H1 (cell line): ENCODE measurements at regions not wholly inside any gene's neighbourhood (a gene's known extent, or its start where the extent isn't known, plus 50 kb on each side); places are given as distances from the start of the nearest gene placed in this dataset.

Source experiments
- CTCF ChIA-PET: fragments of 300-600 bp; sonication (Branson Sonifier 250); formaldehyde crosslinking; loops from one replicate; lab custom pipeline; 2021; ENCODE audit not compliant: partially characterized antibody; lab: Charles Lee
- POLR2A ChIA-PET: fragments of 300-600 bp; sonication (Branson Sonifier 250); formaldehyde crosslinking; loops from one replicate; lab custom pipeline; 2021; ENCODE audit warnings: inconsistent platforms; ENCODE audit not compliant: partially characterized antibody; lab: Charles Lee
- DNase-seq, 2 experiments: peaks; one replicate each; pipeline versions ENCODE4 v3.0.0 to v3.0.0-alpha.2; 2010 to 2022; ENCODE audit warnings: low spot score in 2 of 2, low read depth in 1 of 2, mixed read lengths in 1 of 2
- FAIRE-seq: peaks from 2 replicates; lab custom pipeline; 2011; peaks lifted over from hg19 to GRCh38; lab: Jason Lieb, UNC
- H2AFZ ChIP-seq: 2 replicates; pipeline ENCODE4 v1.8.1; 2012; ENCODE audit warnings: low read length, inconsistent platforms
- H2AK5ac ChIP-seq: 2 replicates; pipeline ENCODE4 v1.6.1; 2013; ENCODE audit warnings: low read depth, low read length
- H2BK120ac ChIP-seq: replicated peaks from 2 replicates; pipeline ENCODE3; 2013; ENCODE audit warnings: low read depth, low read length, inconsistent platforms
- H2BK12ac ChIP-seq: 2 replicates; pipeline ENCODE4 v1.6.1; 2013; ENCODE audit warnings: low read depth, low read length
- H2BK15ac ChIP-seq: 2 replicates; pipeline ENCODE4 v1.6.1; 2013; ENCODE audit warnings: low read length
- H2BK20ac ChIP-seq: 2 replicates; pipeline ENCODE4 v1.6.1; 2013; ENCODE audit warnings: low read length
- H2BK5ac ChIP-seq: 2 replicates; pipeline ENCODE4 v1.6.1; 2013; ENCODE audit warnings: low read depth, low read length
- H3K14ac ChIP-seq: 2 replicates; pipeline ENCODE4 v1.6.1; 2013; ENCODE audit warnings: inconsistent platforms; ENCODE audit not compliant: insufficient read length
- H3K18ac ChIP-seq: 2 replicates; pipeline ENCODE4 v1.6.1; 2013; ENCODE audit warnings: low read length; ENCODE audit errors: extremely low read depth
- H3K23ac ChIP-seq: 2 replicates; pipeline ENCODE4 v1.6.1; 2013; ENCODE audit warnings: inconsistent platforms; ENCODE audit not compliant: insufficient read length
- H3K23me2 ChIP-seq: 2 replicates; pipeline ENCODE4 v1.6.1; 2013; ENCODE audit warnings: low read depth, low read length
- H3K27ac ChIP-seq: 2 replicates; pipeline ENCODE4 v1.6.1; 2011; ENCODE audit warnings: low read depth, low read length, inconsistent platforms
- H3K27me3 ChIP-seq, 4 experiments: replicated peaks in 1 of 4; 1 replicate in 1 of 4; 2 replicates in 3 of 4; pipeline versions ENCODE4 v1.6.1 to v1.8.1; 2011 to 2013; ENCODE audit warnings: low read length in 3 of 4, mild to moderate bottlenecking in 3 of 4, inconsistent platforms in 2 of 4, mixed read lengths in 2 of 4, moderate library complexity in 1 of 4; ENCODE audit not compliant: control insufficient read depth in 3 of 4, insufficient read depth in 3 of 4; ENCODE audit errors: extremely low read depth in 1 of 4
- H3K36me3 ChIP-seq, 4 experiments: 2 replicates each; pipeline versions ENCODE4 v1.6.1 to v1.8.1; 2011 to 2013; ENCODE audit warnings: mild to moderate bottlenecking in 4 of 4, low read length in 3 of 4, moderate library complexity in 2 of 4, control low read depth in 1 of 4, inconsistent platforms in 1 of 4; ENCODE audit not compliant: insufficient read depth in 4 of 4, control insufficient read depth in 2 of 4
- H3K4ac ChIP-seq: replicated peaks from 2 replicates; pipeline ENCODE3; 2013; ENCODE audit warnings: low read length, low read depth, mixed read lengths, inconsistent platforms; ENCODE audit not compliant: insufficient read length
- H3K4me1 ChIP-seq, 4 experiments: replicated peaks in 1 of 4; 1 replicate in 1 of 4; 2 replicates in 3 of 4; pipeline versions ENCODE4 v1.6.1 to v1.8.1; 2011 to 2013; ENCODE audit warnings: low read length in 3 of 4, inconsistent platforms in 2 of 4, mixed read lengths in 1 of 4; ENCODE audit not compliant: insufficient read depth in 4 of 4, control insufficient read depth in 3 of 4
- H3K4me2 ChIP-seq, 2 experiments: 2 replicates each; pipeline versions ENCODE4 v1.6.1 to v1.8.1; 2011 to 2013; ENCODE audit warnings: low read depth in 2 of 2, low read length in 2 of 2, control low read depth in 1 of 2, inconsistent platforms in 1 of 2, mild to moderate bottlenecking in 1 of 2; ENCODE audit not compliant: insufficient read depth in 1 of 2
- H3K4me3 ChIP-seq, 4 experiments: fragments of 200-600, 300-600 bp in 1 of 4; sonication (generic), shearing (Covaris generic), sonication (Bioruptor Twin) in 1 of 4; 2 replicates each; pipeline versions ENCODE4 v1.5.1 to v1.8.1; 2011 to 2016; ENCODE audit warnings: low read length in 4 of 4, low read depth in 3 of 4, control low read depth in 2 of 4, inconsistent platforms in 2 of 4, mild to moderate bottlenecking in 2 of 4, mixed read lengths in 1 of 4, moderate library complexity in 1 of 4; ENCODE audit not compliant: insufficient read depth in 2 of 4; ENCODE audit errors: extremely low read depth in 1 of 4
- H3K56ac ChIP-seq: replicated peaks from 2 replicates; pipeline ENCODE3; 2013; ENCODE audit warnings: low read depth, mild to moderate bottlenecking, mixed read lengths, low read length, inconsistent platforms; ENCODE audit not compliant: insufficient read length
- H3K79me1 ChIP-seq: 2 replicates; pipeline ENCODE4 v1.6.1; 2013; ENCODE audit warnings: low read depth, low read length, control low read depth
- H3K79me2 ChIP-seq, 2 experiments: 2 replicates each; pipeline versions ENCODE4 v1.6.1 to v1.8.1; 2012 to 2013; ENCODE audit warnings: low read length in 2 of 2, mild to moderate bottlenecking in 2 of 2, inconsistent platforms in 1 of 2; ENCODE audit not compliant: insufficient read depth in 2 of 2, control insufficient read depth in 1 of 2
- H3K9ac ChIP-seq, 4 experiments: replicated peaks in 1 of 4; 1 replicate in 1 of 4; 2 replicates in 3 of 4; pipeline versions ENCODE4 v1.6.1 to v1.8.1; 2011 to 2013; ENCODE audit warnings: low read depth in 3 of 4, low read length in 3 of 4, control low read depth in 2 of 4, mild to moderate bottlenecking in 2 of 4, moderate library complexity in 2 of 4, inconsistent platforms in 1 of 4; ENCODE audit errors: extremely low read depth in 1 of 4
- H3K9me3 ChIP-seq, 2 experiments: 2 replicates each; pipeline versions ENCODE4 v1.6.1 to v1.8.1; 2012 to 2013; ENCODE audit warnings: mild to moderate bottlenecking in 2 of 2, moderate library complexity in 2 of 2, control low read depth in 1 of 2, inconsistent platforms in 1 of 2, low read depth in 1 of 2, low read length in 1 of 2, mixed read lengths in 1 of 2; ENCODE audit not compliant: insufficient read depth in 2 of 2
- H4K20me1 ChIP-seq, 2 experiments: replicated peaks in 1 of 2; 2 replicates each; pipeline versions ENCODE3 to v1.8.1; 2011 to 2013; ENCODE audit warnings: inconsistent platforms in 2 of 2, low read length in 2 of 2, mild to moderate bottlenecking in 1 of 2; ENCODE audit not compliant: insufficient read depth in 2 of 2, control insufficient read depth in 1 of 2
- H4K5ac ChIP-seq: 2 replicates; pipeline ENCODE4 v1.6.1; 2013; ENCODE audit warnings: low read length, low read depth, mixed read lengths, inconsistent platforms; ENCODE audit not compliant: insufficient read length
- H4K8ac ChIP-seq: 2 replicates; pipeline ENCODE4 v1.8.0; 2013; ENCODE audit warnings: mild to moderate bottlenecking, moderate library complexity, low read length, inconsistent platforms; ENCODE audit not compliant: insufficient read depth; ENCODE audit errors: extremely low read depth
- H4K91ac ChIP-seq: replicated peaks from 2 replicates; pipeline ENCODE3; 2013; ENCODE audit warnings: low read length, mixed read lengths, inconsistent platforms; ENCODE audit not compliant: insufficient read length
- CBX5 ChIP-seq: fragments of 300-800, 300-1000 bp; sonication (generic); IDR thresholded peaks from 2 replicates; pipeline ENCODE4 v1.7.1; 2016; ENCODE audit warnings: antibody characterized with exemption, low read length, low read depth
- CBX8 ChIP-seq: fragments of 300-800, 300-1000 bp; sonication (generic); IDR thresholded peaks from 2 replicates; pipeline ENCODE4 v1.7.1; 2016; ENCODE audit warnings: low read depth, low read length, borderline replicate concordance
- CTCF ChIP-seq, 3 experiments: IDR thresholded peaks; 1 replicate in 2 of 3; 2 replicates in 1 of 3; pipeline versions ENCODE4 v1.5.1 to v1.6.1; 2011; ENCODE audit warnings: low read length in 3 of 3, mild to moderate bottlenecking in 3 of 3, inconsistent platforms in 2 of 3, low read depth in 1 of 3, moderate library complexity in 1 of 3; ENCODE audit not compliant: insufficient read depth in 1 of 3; ENCODE audit errors: control extremely low read depth in 1 of 3
- EZH2 ChIP-seq: fragments of 200-600 bp; sonication (generic); IDR thresholded peaks from 2 replicates; pipeline ENCODE4 v1.7.1; 2012; ENCODE audit warnings: low read depth, mild to moderate bottlenecking, moderate library complexity, low read length, inconsistent platforms; ENCODE audit not compliant: severe bottlenecking
- FOSL1 ChIP-seq: IDR thresholded peaks from 2 replicates; pipeline ENCODE4 v1.6.1; 2011; ENCODE audit warnings: mild to moderate bottlenecking, low read depth, low read length, moderate library complexity; ENCODE audit not compliant: insufficient read depth
- GTF2F1 ChIP-seq: IDR thresholded peaks from 2 replicates; pipeline ENCODE4 v1.6.1; 2012; ENCODE audit warnings: low read depth, low read length, improper control_type of control experiment, borderline replicate concordance
- SUZ12 ChIP-seq: fragments of 200-600 bp; sonication (generic); IDR thresholded peaks from 2 replicates; pipeline ENCODE4 v1.6.1; 2012; ENCODE audit warnings: mild to moderate bottlenecking, inconsistent platforms, low read length, moderate library complexity, mixed read lengths
- TEAD4 ChIP-seq: IDR thresholded peaks from 2 replicates; pipeline ENCODE4 v1.6.1; 2012; ENCODE audit warnings: low read depth, low read length, inconsistent platforms, mixed read lengths
- WGBS, 2 experiments: shearing (Covaris generic) in 1 of 2; methylation state at CpG; one replicate each; pipeline versions ENCODE4 v1.1.6 to v1.1.7; 2013 to 2015; ENCODE audit warnings: low lambda C conversion rate in 2 of 2, mixed read lengths in 2 of 2, inconsistent platforms in 1 of 2, low coverage in 1 of 2, missing lambda C conversion rate in 1 of 2; ENCODE audit not compliant: insufficient replicate concordance in 2 of 2, insufficient coverage in 1 of 2, insufficient read length in 1 of 2; ENCODE audit errors: extremely low coverage in 1 of 2, missing lambda C conversion rate in 1 of 2; 5-methylcytosine and 5-hydroxymethylcytosine counted together
- TF ChIP-seq, protein P1 (sequence below): IDR thresholded peaks from 2 replicates; pipeline ENCODE4 v1.6.1; 2012; ENCODE audit warnings: low read length, inconsistent platforms
- TF ChIP-seq, protein P2 (sequence below): IDR thresholded peaks from 2 replicates; pipeline ENCODE4 v1.6.1; 2012; ENCODE audit warnings: inconsistent platforms

GRCh38 chr1:83810144-83810543 is 188.8 kb downstream of the TTLL7 start:
- Histone ChIP-seq H3K4ac (no peak overlapping the region), H3K36me3 (no peaks in the 10 kb centered on the region), H2BK5ac (no peak overlapping the region), H2AFZ (no peak overlapping the region), H3K79me2 (no peaks in the 10 kb centered on the region), H4K5ac (no peak overlapping the region), H3K27ac (no peak overlapping the region), H3K18ac (no peak overlapping the region), H3K27me3 (no peaks in the 10 kb centered on the region), H3K4me2 (no peak overlapping the region), H2BK120ac (no peak overlapping the region), H4K91ac (no peak overlapping the region), H2AK5ac (no peak overlapping the region), H3K9me3 (no peaks in the 10 kb centered on the region), H3K23ac (no peak overlapping the region), H3K4me3 (no peak overlapping the region), H2BK12ac (no peak overlapping the region), H3K14ac (no peak overlapping the region), H3K4me1 (0 out of 7 replicates have a peak, but pooled peaks cover 0 to 2% (median 0%) of the 10 kb centered on the region in 4 experiments), H2BK15ac (no peak overlapping the region), H3K56ac (no peak overlapping the region), H4K20me1 (no peaks in the 10 kb centered on the region), H3K23me2 (no peaks in the 10 kb centered on the region), H4K8ac (no peak overlapping the region), H2BK20ac (no peak overlapping the region), H3K79me1 (no peaks in the 10 kb centered on the region), H3K9ac (no peak overlapping the region)
- ChIA-PET POLR2A (no interaction called here), CTCF (no interaction called here)
- 84% methylated on average over 4 of the region's 4 CpGs; no CpG with 5 or more reads in 1 of the 2 experiments for WGBS, 2 experiments
- DNase-seq = no peak
- no peak for FAIRE-seq
- no peak for TF ChIP-seq SUZ12
- TF ChIP-seq CBX5 = no peak
- no peak for TF ChIP-seq CTCF (IDR thresholded peaks at IDR 0.05; ENCODE audit: control extremely low read depth in 1 of 3, insufficient read depth in 1 of 3, low read depth in 1 of 3, low read length in 3 of 3)
- no peak for TF ChIP-seq FOSL1
- TF ChIP-seq TEAD4 = no peak
- TF ChIP-seq EZH2 = no peak
- TF ChIP-seq, protein P1, sequence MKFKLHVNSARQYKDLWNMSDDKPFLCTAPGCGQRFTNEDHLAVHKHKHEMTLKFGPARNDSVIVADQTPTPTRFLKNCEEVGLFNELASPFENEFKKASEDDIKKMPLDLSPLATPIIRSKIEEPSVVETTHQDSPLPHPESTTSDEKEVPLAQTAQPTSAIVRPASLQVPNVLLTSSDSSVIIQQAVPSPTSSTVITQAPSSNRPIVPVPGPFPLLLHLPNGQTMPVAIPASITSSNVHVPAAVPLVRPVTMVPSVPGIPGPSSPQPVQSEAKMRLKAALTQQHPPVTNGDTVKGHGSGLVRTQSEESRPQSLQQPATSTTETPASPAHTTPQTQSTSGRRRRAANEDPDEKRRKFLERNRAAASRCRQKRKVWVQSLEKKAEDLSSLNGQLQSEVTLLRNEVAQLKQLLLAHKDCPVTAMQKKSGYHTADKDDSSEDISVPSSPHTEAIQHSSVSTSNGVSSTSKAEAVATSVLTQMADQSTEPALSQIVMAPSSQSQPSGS = no peak
- no peak for TF ChIP-seq GTF2F1
- TF ChIP-seq, protein P2, sequence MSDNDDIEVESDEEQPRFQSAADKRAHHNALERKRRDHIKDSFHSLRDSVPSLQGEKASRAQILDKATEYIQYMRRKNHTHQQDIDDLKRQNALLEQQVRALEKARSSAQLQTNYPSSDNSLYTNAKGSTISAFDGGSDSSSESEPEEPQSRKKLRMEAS = no peak
- TF ChIP-seq CBX8 = no peak
